ENCODE measurements at regions not wholly inside any gene's neighbourhood (a gene's known extent, or its start where the extent isn't known, plus 50 kb on each side); places are given as distances from the start of the nearest gene placed in this dataset.

DNA sequence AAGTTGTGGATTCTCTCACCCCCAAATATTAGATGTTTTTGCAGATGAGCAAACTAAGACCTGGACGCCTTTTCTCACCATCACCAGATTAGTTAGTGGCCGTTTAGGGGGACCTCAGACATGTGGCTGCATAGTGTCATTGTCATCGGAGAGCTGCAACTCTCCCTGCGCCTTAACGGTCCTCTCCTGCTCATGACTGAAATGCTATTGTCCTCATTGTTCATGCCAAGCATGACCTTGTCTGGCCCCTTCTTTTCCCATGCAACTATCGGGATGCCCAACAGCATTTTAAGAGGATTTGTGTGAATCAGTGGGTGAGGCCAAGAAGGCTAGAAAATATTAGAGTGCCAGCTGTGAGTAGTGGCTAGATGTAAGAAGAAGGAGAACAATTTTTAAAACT, 174.2 kb downstream of the SOCS6 start:
- ChIA-PET POLR2A (ENCODE audit: low non-redundant PET) (no interaction called here), CTCF (no interaction called here)
- H3K9me3 ChIP-seq (ENCODE audit: low read depth, low read length, poor library complexity, severe bottlenecking) = no peaks in the 10 kb centered on the region
- H3K4me3 ChIP-seq (ENCODE audit: low read depth, low read length, poor library complexity, severe bottlenecking) = no peak overlapping the region
- no peak for DNase-seq (ENCODE audit: low spot score)
- no TSS peak for BruUV-seq (replicated peaks)
- intact Hi-C loops (cut with micrococcal nuclease; ENCODE audit: unreplicated experiment) = no loop called here
- H3K36me3 ChIP-seq (ENCODE audit: insufficient read depth, low read length, poor library complexity, severe bottlenecking) = no peaks in the 10 kb centered on the region
- TF ChIP-seq EZH2 (IDR thresholded peaks at IDR 0.05; ENCODE audit: borderline replicate concordance, low read depth, low read length, poor library complexity, severe bottlenecking) = no peak
- TF ChIP-seq, protein P1, sequence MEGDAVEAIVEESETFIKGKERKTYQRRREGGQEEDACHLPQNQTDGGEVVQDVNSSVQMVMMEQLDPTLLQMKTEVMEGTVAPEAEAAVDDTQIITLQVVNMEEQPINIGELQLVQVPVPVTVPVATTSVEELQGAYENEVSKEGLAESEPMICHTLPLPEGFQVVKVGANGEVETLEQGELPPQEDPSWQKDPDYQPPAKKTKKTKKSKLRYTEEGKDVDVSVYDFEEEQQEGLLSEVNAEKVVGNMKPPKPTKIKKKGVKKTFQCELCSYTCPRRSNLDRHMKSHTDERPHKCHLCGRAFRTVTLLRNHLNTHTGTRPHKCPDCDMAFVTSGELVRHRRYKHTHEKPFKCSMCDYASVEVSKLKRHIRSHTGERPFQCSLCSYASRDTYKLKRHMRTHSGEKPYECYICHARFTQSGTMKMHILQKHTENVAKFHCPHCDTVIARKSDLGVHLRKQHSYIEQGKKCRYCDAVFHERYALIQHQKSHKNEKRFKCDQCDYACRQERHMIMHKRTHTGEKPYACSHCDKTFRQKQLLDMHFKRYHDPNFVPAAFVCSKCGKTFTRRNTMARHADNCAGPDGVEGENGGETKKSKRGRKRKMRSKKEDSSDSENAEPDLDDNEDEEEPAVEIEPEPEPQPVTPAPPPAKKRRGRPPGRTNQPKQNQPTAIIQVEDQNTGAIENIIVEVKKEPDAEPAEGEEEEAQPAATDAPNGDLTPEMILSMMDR (conservative IDR thresholded peaks at IDR 0.05; ENCODE audit: low read depth, low read length) = no peak
- H3K27me3 ChIP-seq (replicated peaks; ENCODE audit: insufficient read depth, low read depth, low read length, poor library complexity) = no peaks in the 10 kb centered on the region
- no peaks in the 10 kb centered on the region for H3K4me1 ChIP-seq (ENCODE audit: insufficient read depth, low read length, poor library complexity, severe bottlenecking)
- no peak overlapping the region for H3K27ac ChIP-seq (ENCODE audit: low read depth, low read length, poor library complexity, severe bottlenecking)

DNA sequence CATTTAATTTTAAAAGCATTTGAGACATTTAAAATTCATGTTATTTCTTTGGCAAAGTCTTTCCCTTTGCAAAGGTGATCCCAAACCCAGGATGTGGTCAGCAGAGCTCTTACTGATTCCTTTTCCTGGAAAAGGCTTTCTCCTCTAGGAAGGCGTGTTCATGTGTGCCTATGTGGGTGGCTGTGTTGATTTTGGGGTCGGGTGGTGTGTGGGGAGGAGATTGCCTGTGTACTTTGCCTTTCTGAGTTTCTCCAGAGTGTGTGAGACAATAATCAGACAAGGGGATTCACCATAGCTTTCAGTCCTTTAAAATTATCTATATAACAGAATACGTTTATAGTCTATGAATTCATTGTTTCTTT, 173.2 kb downstream of the SOCS6 start:
- Histone ChIP-seq H3K4me1 (ENCODE audit: insufficient read depth, low read length, poor library complexity, severe bottlenecking) (no peaks in the 10 kb centered on the region), H3K9me3 (ENCODE audit: low read depth, low read length, poor library complexity, severe bottlenecking) (no peaks in the 10 kb centered on the region), H3K4me3 (ENCODE audit: low read depth, low read length, poor library complexity, severe bottlenecking) (no peak overlapping the region), H3K36me3 (ENCODE audit: insufficient read depth, low read length, poor library complexity, severe bottlenecking) (no peaks in the 10 kb centered on the region), H3K27ac (ENCODE audit: low read depth, low read length, poor library complexity, severe bottlenecking) (no peak overlapping the region), H3K27me3 (replicated peaks; ENCODE audit: insufficient read depth, low read depth, low read length, poor library complexity) (no peaks in the 10 kb centered on the region)
- intact Hi-C loops (cut with micrococcal nuclease; ENCODE audit: unreplicated experiment) = no loop called here
- TF ChIP-seq, protein P1 (conservative IDR thresholded peaks at IDR 0.05; ENCODE audit: low read depth, low read length) = no peak
- TF ChIP-seq EZH2 (IDR thresholded peaks at IDR 0.05; ENCODE audit: borderline replicate concordance, low read depth, low read length, poor library complexity, severe bottlenecking) = no peak
- ChIA-PET POLR2A (ENCODE audit: low non-redundant PET) (interaction anchor here (0.6 kb wide), 1 partner anchor 1585 kb away, joined by 3 read pairs; no protein-coding TSS in a partner anchor), CTCF (no interaction called here)
- no peak for DNase-seq (ENCODE audit: low spot score)
- no TSS peak for BruUV-seq (replicated peaks)

DNA sequence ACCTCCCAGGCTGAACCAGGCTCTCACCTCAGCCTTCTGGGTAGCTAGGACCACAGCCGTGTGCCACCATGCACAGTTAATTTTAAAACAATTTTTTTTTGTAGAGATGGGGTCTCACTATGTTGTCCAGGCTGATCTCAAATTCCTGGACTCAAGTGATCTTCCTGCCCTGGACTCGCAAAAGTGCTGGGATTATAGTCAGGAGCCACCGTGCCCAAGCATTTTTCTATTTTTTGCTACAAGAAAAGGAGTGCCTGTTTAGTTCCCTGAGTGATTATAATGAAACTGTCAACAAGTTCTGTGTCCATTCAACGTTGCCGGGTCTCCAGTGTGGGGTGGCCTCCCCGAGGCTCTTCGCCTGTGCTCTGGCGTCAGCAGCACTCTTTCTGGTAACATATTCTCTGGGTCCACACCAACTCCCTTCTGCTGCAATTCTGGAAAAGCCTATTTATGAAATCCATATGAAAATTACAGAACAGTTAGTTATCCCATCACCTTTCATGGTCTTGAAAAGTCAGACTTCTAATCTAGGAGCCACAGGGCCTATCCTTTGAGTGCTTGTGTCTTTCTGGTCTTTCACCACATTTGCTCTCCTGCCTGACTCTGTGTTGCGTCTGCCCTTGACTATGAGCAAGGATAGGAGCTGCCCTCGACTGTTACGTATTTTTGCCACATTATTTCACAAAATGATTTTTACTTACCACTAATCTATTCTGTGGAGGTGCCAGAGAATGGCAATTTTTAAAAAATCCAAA, 172.7 kb downstream of the SOCS6 start:
- H3K4me1 ChIP-seq (ENCODE audit: insufficient read depth, low read length, poor library complexity, severe bottlenecking) = no peaks in the 10 kb centered on the region
- intact Hi-C loops (cut with micrococcal nuclease; ENCODE audit: unreplicated experiment) = no loop called here
- H3K27me3 ChIP-seq (replicated peaks; ENCODE audit: insufficient read depth, low read depth, low read length, poor library complexity) = no peaks in the 10 kb centered on the region
- no peak overlapping the region for H3K4me3 ChIP-seq (ENCODE audit: low read depth, low read length, poor library complexity, severe bottlenecking)
- BruUV-seq (replicated peaks) = no TSS peak
- ChIA-PET CTCF (no interaction called here), POLR2A (ENCODE audit: low non-redundant PET) (interaction anchor here (0.6 kb wide), 1 partner anchor 1584 kb away, joined by 3 read pairs; no protein-coding TSS in a partner anchor)
- H3K36me3 ChIP-seq (ENCODE audit: insufficient read depth, low read length, poor library complexity, severe bottlenecking) = no peaks in the 10 kb centered on the region
- no peak overlapping the region for H3K27ac ChIP-seq (ENCODE audit: low read depth, low read length, poor library complexity, severe bottlenecking)
- H3K9me3 ChIP-seq (ENCODE audit: low read depth, low read length, poor library complexity, severe bottlenecking) = no peaks in the 10 kb centered on the region
- no peak for DNase-seq (ENCODE audit: low spot score)
- no peak for TF ChIP-seq EZH2 (IDR thresholded peaks at IDR 0.05; ENCODE audit: borderline replicate concordance, low read depth, low read length, poor library complexity, severe bottlenecking)
- TF ChIP-seq, protein P1 (conservative IDR thresholded peaks at IDR 0.05; ENCODE audit: low read depth, low read length) = no peak

All from A673 (cell line).